ENCODE measurements at regions not wholly inside any gene's neighbourhood (a gene's known extent, or its start where the extent isn't known, plus 50 kb on each side); places are given as distances from the start of the nearest gene placed in this dataset.

DNA sequence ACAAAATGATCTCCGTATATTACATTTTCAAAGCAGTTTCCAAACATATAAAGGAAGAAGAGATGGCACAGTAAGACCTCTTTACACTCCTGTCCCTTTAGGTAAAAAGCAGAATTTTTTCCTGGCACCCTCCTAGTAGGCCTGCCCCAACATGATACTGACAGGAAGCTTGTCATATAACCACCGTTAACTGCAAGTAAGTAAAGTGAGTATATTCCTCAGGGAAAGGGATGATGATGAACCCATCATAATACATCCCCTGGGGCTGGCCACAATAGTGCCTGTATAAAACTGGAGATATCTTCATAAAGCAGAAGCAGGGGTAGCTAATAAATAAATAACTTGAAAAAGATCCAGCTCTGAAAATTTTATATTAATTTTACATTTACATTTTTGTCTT lies 893.0 kb downstream of the DIPK2A start:
- TF ChIP-seq, protein P1, sequence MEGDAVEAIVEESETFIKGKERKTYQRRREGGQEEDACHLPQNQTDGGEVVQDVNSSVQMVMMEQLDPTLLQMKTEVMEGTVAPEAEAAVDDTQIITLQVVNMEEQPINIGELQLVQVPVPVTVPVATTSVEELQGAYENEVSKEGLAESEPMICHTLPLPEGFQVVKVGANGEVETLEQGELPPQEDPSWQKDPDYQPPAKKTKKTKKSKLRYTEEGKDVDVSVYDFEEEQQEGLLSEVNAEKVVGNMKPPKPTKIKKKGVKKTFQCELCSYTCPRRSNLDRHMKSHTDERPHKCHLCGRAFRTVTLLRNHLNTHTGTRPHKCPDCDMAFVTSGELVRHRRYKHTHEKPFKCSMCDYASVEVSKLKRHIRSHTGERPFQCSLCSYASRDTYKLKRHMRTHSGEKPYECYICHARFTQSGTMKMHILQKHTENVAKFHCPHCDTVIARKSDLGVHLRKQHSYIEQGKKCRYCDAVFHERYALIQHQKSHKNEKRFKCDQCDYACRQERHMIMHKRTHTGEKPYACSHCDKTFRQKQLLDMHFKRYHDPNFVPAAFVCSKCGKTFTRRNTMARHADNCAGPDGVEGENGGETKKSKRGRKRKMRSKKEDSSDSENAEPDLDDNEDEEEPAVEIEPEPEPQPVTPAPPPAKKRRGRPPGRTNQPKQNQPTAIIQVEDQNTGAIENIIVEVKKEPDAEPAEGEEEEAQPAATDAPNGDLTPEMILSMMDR (IDR thresholded peaks at IDR 0.05), result no peak
- TF ChIP-seq POLR2A (IDR thresholded peaks at IDR 0.05), result no peak

Data from body of pancreas (tissue), 4 donors.